Adrenal gland (tissue), 9 donors: ENCODE measurements at regions not wholly inside any gene's neighbourhood (a gene's known extent, or its start where the extent isn't known, plus 50 kb on each side); places are given as distances from the start of the nearest gene placed in this dataset.
"Not testable (repeated sequence)": the region's sequence is repeated elsewhere in the genome, so short reads cannot be mapped to it uniquely, and the experiment has no call there.

ENCODE experiments used
- DNase-seq, 7 donors: peaks; one replicate each; pipeline ENCODE4 v3.0.0-alpha.2; 2019 to 2020
- H3K27ac ChIP-seq, 5 donors: fragments of 200-600 bp; sonication (generic) in 4 of 5; 1 replicate in 3 of 5; 2 replicates in 2 of 5; pipeline versions ENCODE4 v1.5.1 to v1.8.0; 2016 to 2020; ENCODE audit warnings: mild to moderate bottlenecking in 1 of 5
- H3K27me3 ChIP-seq: fragments of 200-600 bp; 2 replicates; pipeline ENCODE4 v1.8.0; 2021
- H3K36me3 ChIP-seq, 2 donors: fragments of 200-600 bp; replicated peaks in 1 of 2; 1 replicate in 1 of 2; 2 replicates in 1 of 2; pipeline versions ENCODE4 v1.5.1 to v1.8.0; 2018 to 2022
- H3K4me1 ChIP-seq, 2 donors: fragments of 200-600 bp; replicated peaks in 1 of 2; 1 replicate in 1 of 2; 2 replicates in 1 of 2; pipeline versions ENCODE4 v1.5.1 to v1.8.0; 2018 to 2021
- H3K4me3 ChIP-seq, 4 donors: fragments of 200-600 bp; sonication (generic) in 3 of 4; one replicate each; pipeline ENCODE4 v1.5.1; 2016 to 2018
- H3K9me3 ChIP-seq, 3 donors: fragments of 200-600 bp; sonication (generic) in 1 of 3; replicated peaks in 1 of 3; 1 replicate in 2 of 3; 2 replicates in 1 of 3; pipeline versions ENCODE4 v1.5.1 to v1.8.0; 2016 to 2021
- POLR2A ChIP-seq, 2 donors: fragments of 450-650 bp; IDR thresholded peaks; one replicate each; pipeline ENCODE4 v1.6.1; 2017; ENCODE audit warnings: antibody characterized with exemption in 2 of 2, mild to moderate bottlenecking in 2 of 2, moderate library complexity in 1 of 2
- WGBS, 4 donors: extraction: QIAGEN DNeasy Blood & Tissue Kit in 2 of 4; methylation state at CpG; one replicate each; pipeline versions ENCODE4 v1.1.5 to v1.1.7; 2013 to 2017; 5-methylcytosine and 5-hydroxymethylcytosine counted together
- intact Hi-C, 2 donors: fragments of 100-400 bp; cut with DNase I; formaldehyde crosslinking; loops; one replicate each; pipeline versions ENCODE4 v1.14.1 to v1.15.0; 2022 to 2023
- TF ChIP-seq, protein P1 (sequence below), 6 experiments: fragments of 450-650 bp in 4 of 6; fragments of 200-600 bp in 2 of 6; sonication (generic) in 1 of 6; IDR thresholded peaks; 1 replicate in 5 of 6; 2 replicates in 1 of 6; pipeline versions ENCODE4 v1.5.1 to v1.8.0; 2016 to 2021; ENCODE audit warnings: antibody characterized with exemption in 6 of 6, mild to moderate bottlenecking in 2 of 6, moderate library complexity in 1 of 6
- donor health status: healthy with polysubstance abuse.
- donor health status: Bipolar disorder and iron deficiency.
- donor health status: DM: yes; HTN: yes; CAD: no.
- donor health status: DM: no; HTN: no; CAD: no.
- donor health status: DM: no; HTN: no; CAD: no.

GRCh38 chrX:1860936-1861594 lies 246.2 kb downstream of the ASMT start:
- no peak for TF ChIP-seq POLR2A (IDR thresholded peaks at IDR 0.05)
- TF ChIP-seq, protein P1, sequence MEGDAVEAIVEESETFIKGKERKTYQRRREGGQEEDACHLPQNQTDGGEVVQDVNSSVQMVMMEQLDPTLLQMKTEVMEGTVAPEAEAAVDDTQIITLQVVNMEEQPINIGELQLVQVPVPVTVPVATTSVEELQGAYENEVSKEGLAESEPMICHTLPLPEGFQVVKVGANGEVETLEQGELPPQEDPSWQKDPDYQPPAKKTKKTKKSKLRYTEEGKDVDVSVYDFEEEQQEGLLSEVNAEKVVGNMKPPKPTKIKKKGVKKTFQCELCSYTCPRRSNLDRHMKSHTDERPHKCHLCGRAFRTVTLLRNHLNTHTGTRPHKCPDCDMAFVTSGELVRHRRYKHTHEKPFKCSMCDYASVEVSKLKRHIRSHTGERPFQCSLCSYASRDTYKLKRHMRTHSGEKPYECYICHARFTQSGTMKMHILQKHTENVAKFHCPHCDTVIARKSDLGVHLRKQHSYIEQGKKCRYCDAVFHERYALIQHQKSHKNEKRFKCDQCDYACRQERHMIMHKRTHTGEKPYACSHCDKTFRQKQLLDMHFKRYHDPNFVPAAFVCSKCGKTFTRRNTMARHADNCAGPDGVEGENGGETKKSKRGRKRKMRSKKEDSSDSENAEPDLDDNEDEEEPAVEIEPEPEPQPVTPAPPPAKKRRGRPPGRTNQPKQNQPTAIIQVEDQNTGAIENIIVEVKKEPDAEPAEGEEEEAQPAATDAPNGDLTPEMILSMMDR (IDR thresholded peaks at IDR 0.05): no peak
- no peaks in the 10 kb centered on the region for H3K9me3 ChIP-seq
- no peaks in the 10 kb centered on the region for H3K4me1 ChIP-seq
- 57 to 67% (median 62%) methylated on average over 14 to 18 of the region's 18 CpGs for WGBS, 4 donors
- H3K36me3 ChIP-seq: no peaks in the 10 kb centered on the region
- H3K27me3 ChIP-seq: no peaks in the 10 kb centered on the region
- H3K27ac ChIP-seq: no peak overlapping the region
- intact Hi-C loops: no loop called here
- H3K4me3 ChIP-seq: no peak overlapping the region
- DNase-seq: no peak

GRCh38 chrX:1863995-1864394 lies 249.1 kb downstream of the ASMT start:
- H3K36me3 ChIP-seq, H3K4me1 ChIP-seq, H3K27me3 ChIP-seq, H3K9me3 ChIP-seq, DNase-seq, H3K4me3 ChIP-seq, intact Hi-C loops, H3K27ac ChIP-seq: not testable (repeated sequence)
- WGBS, 4 donors: 91 to 98% (median 96%) methylated on average over 2 of the region's 2 CpGs

- intact Hi-C loops: no loop called here
- H3K27ac ChIP-seq: no peak overlapping the region
These were observed 255.6 kb downstream of the ASMT start for GRCh38 chrX:1870421-1870820.

GRCh38 chrX:1871887-1872286 lies 257.0 kb downstream of the ASMT start:
- Histone ChIP-seq H3K36me3 (no peaks in the 10 kb centered on the region), H3K27me3 (no peaks in the 10 kb centered on the region), H3K4me3 (no peak overlapping the region), H3K9me3 (no peaks in the 10 kb centered on the region), H3K4me1 (no peaks in the 10 kb centered on the region), H3K27ac (no peak overlapping the region)
- TF ChIP-seq, protein P1 (IDR thresholded peaks at IDR 0.05): no peak
- no peak for TF ChIP-seq POLR2A (IDR thresholded peaks at IDR 0.05)
- 88 to 95% (median 91%) methylated on average over 5 of the region's 5 CpGs for WGBS, 4 donors
- intact Hi-C loops: no loop called here
- DNase-seq: no peak

More at GRCh38 chrX:1870421-1870820, 255.6 kb downstream of the ASMT start:
- WGBS, 4 donors: 43 to 52% (median 48%) methylated on average over 4 of the region's 4 CpGs
- Histone ChIP-seq H3K36me3 (no peaks in the 10 kb centered on the region), H3K4me3 (no peak overlapping the region), H3K9me3 (no peaks in the 10 kb centered on the region), H3K4me1 (no peaks in the 10 kb centered on the region), H3K27me3 (no peaks in the 10 kb centered on the region)
- no peak for DNase-seq
- TF ChIP-seq, protein P1 (IDR thresholded peaks at IDR 0.05): no peak
- TF ChIP-seq POLR2A (IDR thresholded peaks at IDR 0.05): no peak

- intact Hi-C loops: no loop called here
- H3K27ac ChIP-seq: no peak overlapping the region
- no peaks in the 10 kb centered on the region for H3K9me3 ChIP-seq
- H3K36me3 ChIP-seq: no peaks in the 10 kb centered on the region
- TF ChIP-seq, protein P1 (IDR thresholded peaks at IDR 0.05): no peak
- TF ChIP-seq POLR2A (IDR thresholded peaks at IDR 0.05): no peak
- no peak overlapping the region for H3K4me3 ChIP-seq
- DNase-seq: no peak
- WGBS, 4 donors: 51 to 69% (median 67%) methylated on average over 1 of the region's 1 CpG
- H3K27me3 ChIP-seq: peaks cover 6% of the 10 kb centered on the region
- no peaks in the 10 kb centered on the region for H3K4me1 ChIP-seq
These were observed 258.8 kb downstream of the ASMT start for GRCh38 chrX:1873671-1874070.
